IPS DF 4.7 (cell line): ENCODE measurements at regions not wholly inside any gene's neighbourhood (a gene's known extent, or its start where the extent isn't known, plus 50 kb on each side); places are given as distances from the start of the nearest gene placed in this dataset.
"Not testable (repeated sequence)": the region's sequence is repeated elsewhere in the genome, so short reads cannot be mapped to it uniquely, and the experiment has no call there.

Experiments
- DNase-seq: peaks from one replicate; pipeline ENCODE4 v3.0.0-alpha.2; 2013; ENCODE audit warnings: low spot score; ENCODE audit errors: extremely low read depth

GRCh38 chr4:128688846-128689437 lies 120.6 kb upstream of the JADE1 start:
- no peak for DNase-seq

- DNase-seq, result no peak
Measured at GRCh38 chr4:128688033-128688721, 121.3 kb upstream of the JADE1 start.

DNA sequence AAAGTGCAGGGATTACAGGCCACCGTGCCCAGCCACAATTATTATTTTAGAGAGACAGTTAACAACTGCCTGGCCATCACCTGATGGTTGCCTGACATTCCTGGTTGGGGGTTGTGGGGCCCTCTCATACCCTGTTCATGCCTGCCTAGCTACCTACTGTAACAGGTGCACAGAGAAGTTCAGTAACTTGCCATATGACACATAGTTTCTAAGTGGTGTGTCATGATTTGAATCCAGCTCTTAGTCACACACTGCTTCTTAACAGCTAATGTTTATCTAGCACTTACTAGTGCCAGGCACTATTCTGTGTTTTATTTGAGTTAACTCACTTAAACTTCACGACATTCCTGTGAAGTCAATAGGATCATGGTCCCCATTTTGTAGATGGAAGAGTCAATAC lies 122.7 kb upstream of the JADE1 start:
- no peak for DNase-seq

GRCh38 chr4:128686032-128686465 lies 123.5 kb upstream of the JADE1 start:
- DNase-seq, result no peak

DNA sequence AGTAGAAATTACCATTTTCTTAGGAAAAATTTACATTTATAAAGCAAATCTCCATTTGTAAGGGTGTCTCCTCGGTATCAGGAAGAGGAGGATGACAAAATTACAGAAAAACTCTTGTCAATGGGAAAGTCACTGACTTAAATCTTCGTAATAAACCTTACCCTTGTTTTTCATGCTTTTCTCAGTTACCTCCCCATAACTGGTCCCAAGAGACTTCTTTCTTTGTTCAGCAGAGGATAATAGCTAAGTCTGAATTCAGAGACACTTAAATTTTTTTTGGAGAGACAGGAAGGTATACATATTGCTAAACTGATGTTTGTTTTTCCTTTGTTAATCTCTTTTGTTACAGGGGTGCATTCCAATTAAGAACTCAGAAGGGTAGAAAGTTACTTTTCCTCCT lies 125.5 kb upstream of the JADE1 start:
- no peak for DNase-seq

DNA sequence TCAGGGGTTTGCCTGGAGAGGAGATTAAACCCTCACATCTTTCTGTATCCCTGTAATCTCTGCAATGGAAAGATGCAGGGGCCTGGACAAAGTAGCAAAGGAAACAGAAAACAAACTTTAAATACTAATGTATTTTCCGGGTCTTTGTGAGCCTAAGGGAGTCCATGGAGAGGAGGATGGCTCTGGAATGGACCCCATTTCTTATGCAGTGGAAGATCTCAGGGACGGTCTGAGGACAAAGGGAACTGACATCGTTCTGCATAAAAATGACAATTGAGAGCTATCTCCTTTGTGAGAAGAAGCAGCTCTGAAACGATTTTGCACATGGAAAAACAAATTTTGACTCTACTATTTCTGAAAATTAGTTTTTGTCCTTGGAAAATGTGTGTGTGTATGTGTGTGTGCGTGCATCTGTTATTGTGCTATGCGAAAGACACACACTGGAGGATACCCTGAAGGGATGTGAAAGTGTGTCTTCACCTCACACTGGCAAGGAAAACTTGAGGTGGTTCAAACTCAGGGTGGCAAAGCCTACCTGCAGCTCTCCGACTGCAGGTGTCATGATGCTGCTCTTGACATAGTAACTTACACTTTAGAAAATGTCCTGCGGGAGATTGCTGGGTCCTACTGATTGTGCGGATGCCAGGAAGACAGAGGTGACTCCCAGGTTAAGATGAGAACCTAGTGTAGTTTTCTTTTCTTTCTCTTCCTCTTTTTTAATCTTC lies 126.4 kb upstream of the JADE1 start:
- DNase-seq, result no peak

DNA sequence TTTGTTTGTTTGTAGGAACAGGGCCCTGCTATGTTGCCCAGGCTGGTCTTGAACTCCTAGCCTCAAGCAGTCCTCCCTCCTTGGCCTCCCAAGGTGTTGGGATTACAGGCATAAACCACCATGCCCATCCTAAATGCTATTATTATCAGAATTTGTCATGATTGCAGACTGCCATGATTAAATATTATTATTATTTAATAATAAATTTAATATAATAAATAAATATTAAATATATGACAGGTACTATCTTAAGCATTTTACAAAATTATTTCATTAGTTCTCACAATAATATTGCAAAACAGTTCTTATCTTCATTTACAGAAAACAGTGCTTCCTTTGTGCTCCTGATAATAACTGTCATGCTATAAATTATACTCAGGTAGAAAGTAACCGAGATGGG lies 133.4 kb upstream of the JADE1 start:
- no peak for DNase-seq

DNA sequence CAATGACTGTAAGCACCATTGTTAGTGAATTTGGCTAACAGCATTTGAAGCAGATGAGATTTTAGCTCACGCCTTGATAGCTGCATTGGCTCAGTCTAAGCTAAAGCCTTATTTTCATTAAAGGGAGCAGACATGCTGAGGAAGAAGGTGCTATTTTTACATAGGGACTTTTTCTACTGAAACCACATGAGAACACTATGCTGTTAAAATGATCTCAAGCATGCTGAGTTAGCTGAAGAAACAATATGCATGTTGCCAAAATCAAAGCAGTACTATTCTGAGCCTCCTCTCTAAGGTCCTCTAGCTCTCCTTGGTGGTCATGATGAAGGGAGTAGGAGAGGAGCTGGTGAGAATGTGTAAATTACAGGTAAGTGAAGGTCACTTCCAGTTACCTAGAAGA lies 134.4 kb upstream of the JADE1 start:
- DNase-seq, result no peak

DNA sequence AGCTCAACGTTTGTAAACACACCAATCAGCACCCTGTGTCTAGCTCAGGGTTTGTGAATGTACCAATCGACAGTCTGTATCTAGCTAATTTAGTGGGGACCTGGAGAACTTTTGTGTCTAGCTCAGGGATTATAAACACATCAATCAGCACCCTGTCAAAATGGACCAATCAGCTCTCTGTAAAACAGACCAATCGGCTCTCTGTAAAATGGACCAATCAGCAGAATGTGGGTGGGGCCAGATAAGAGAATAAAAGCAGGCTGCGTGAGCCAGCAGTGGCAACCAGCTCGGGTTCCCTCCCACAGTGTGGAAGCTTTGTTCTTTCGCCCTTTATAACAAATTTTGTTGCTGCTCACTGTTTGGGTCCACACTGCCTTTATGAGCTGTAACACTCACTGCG lies 136.3 kb upstream of the JADE1 start:
- not testable (repeated sequence) for DNase-seq

- DNase-seq, result not testable (repeated sequence)
Measured at GRCh38 chr4:128672596-128672995, 136.9 kb upstream of the JADE1 start.

DNA sequence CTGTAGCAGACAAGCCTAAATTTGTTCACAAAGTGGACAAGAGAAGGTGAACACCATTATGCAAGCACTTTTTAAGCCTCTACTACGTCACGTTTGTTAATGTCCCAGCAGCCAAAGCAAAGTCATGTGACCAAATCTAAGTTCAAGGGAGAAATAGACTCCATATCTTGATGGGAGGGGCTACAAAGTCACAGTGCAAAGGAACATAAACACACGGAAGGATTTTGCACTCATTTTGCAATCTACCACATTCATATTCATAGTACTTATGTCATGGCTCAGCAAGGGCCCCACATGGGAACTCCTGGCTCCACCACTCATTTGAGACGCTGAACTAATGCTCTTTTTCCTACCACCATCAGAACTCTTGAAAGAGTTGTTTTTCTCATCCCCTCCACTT lies 139.0 kb upstream of the JADE1 start:
- DNase-seq, result no peak

- no peak for DNase-seq
Measured at GRCh38 chr4:128668566-128668965, 140.9 kb upstream of the JADE1 start.

DNA sequence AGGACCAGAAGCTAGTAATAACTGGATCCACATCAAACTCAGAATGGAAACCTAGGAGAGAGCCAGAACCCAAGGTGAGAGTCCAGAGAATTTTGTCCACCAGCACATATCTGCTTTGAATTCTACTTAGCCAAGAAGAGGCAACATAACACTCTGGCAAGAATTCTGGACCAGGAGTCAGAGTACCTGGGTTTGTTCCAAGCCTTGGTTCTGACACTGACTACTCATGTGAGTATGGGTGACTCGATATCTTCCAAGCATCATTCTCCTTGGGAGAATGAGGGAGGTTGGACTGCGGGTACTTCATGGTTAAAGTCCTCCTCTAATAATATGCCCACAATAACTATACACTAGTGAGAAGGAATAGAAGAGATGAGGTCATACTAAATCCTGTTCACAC lies 144.0 kb upstream of the JADE1 start:
- DNase-seq, result no peak

DNA sequence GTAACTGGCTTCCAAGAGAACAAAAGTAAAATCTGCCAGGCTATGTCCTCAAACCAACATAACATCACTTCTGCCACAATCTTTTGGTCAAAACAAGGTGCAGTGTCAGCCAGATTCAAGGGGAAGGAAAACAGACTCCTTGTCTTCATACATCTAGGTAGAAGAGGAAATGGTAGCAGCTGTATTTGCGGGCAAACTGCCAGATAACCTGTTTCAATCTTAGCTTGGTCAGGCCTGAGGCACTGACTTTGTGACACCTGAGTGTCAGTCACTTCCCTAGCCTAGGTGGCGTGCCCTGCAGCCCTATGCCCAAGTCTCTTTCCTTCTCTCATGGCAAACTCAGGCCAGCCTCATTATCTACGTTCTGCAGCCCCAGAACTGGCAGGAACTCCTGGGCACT lies 146.2 kb upstream of the JADE1 start:
- DNase-seq, result no peak

- no peak for DNase-seq
Measured at GRCh38 chr4:128661479-128661878, 148.0 kb upstream of the JADE1 start.

DNA sequence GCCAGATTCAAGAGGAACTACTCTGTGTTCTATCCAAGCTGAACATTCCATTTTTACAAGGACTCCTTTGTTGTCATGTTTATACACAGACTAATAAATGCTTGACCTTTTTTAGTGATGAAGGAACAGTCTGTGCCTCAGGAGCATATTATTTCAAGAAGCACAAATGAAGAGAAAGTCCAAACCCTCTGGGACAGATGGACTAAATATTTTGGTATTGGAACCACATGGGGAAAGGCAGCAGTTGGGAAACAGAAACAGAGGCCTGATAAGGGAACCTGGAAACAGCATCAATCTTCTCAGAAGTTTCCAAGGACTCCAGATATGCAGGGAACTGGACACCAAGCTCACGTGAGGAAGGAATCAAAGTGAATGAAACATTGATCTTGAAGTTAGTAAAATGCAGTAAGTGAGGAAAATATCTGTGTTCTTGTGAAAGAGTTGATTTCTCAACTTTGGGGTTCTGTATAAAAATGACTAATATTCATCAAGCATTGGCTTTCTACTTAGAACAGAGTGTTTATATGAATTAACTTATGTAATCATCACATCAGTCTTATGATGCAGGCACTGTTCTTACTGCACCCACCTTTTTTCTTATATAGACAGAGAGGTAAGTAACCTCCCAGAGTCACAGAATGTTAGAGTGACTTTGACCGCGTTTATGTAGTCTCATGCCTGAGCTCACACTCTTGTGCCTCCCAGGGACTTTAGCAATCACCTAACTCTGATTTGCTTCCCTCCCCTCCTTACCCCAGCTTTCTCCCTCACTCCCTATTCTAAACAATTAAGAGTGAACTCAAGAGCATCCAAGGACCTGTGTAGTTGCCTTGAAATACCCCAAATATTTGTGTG lies 148.9 kb upstream of the JADE1 start:
- no peak for DNase-seq

DNA sequence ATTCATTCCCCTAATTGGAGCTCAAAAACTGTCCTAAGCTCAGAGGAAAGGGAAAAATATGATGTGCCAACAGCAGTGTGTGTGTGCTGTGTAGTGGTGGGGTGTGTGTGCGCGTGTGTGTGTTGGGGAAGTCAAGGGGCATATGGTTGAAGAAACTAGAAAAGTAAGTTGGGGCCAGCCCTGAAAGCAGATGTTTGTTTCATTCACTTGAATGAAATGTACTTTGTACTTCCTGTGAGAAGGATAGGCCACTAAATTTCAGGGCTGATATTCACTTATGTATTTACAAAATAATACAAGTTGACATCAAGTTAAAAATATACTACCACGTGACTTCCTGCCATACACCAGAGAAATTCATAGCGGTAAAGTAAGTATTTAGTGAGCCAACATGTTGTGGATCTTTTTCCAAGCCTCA lies 151.3 kb upstream of the JADE1 start:
- no peak for DNase-seq

GRCh38 chr4:128657638-128658037 lies 151.9 kb upstream of the JADE1 start:
- no peak for DNase-seq

DNA sequence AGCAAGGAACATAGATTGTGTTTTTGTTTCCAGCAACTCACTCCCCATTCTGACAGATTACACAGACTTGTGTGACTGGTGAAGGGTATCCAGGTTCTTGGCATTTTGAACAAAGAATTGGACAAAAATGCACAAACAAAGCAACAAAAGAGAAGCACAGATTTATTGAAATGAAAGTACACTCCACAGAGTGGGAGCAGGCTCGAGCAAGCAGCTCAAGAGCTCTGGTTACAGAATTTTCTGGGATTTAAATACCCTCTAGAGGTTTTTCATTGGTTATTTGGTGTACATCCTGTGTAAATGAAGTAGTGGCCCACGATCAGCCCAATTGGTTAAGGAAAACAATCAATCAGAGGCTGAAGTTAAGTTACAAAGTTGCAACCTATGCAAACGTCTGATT lies 155.0 kb upstream of the JADE1 start:
- no peak for DNase-seq

- no peak for DNase-seq
Measured at GRCh38 chr4:128653527-128654444, 155.7 kb upstream of the JADE1 start.
